HCT116 (cell line): ENCODE measurements at regions not wholly inside any gene's neighbourhood (a gene's known extent, or its start where the extent isn't known, plus 50 kb on each side); places are given as distances from the start of the nearest gene placed in this dataset.

Source experiments
- ATAC-seq: fragments of 200-7000 bp; cut with Tn5 transposase; 2 replicates; pipeline ENCODE4 v1.9.1; 2020; ENCODE audit warnings: mild to moderate bottlenecking, moderate library complexity
- BruUV-seq: library from RNA; stranded (reverse); fragments of 400-500 nt; replicated peaks from 2 replicates; lab custom pipeline; 2021; lab: Mats Ljungman, UMichigan
- CTCF ChIA-PET: fragments of 300-600 bp; sonication (Branson Sonifier 250); formaldehyde crosslinking; loops from one replicate; lab custom pipeline; 2021; ENCODE audit warnings: antibody characterized with exemption; lab: Charles Lee
- POLR2A ChIA-PET: fragments of 300-600, 350-600 bp; sonication (Branson Sonifier 250); formaldehyde crosslinking; loops from one replicate; lab custom pipeline; 2021; ENCODE audit warnings: antibody characterized with exemption; lab: Charles Lee
- RAD21 ChIA-PET, 2 experiments: fragments of 300-600 bp; sonication (Branson Sonifier 250); formaldehyde crosslinking; loops; one replicate each; lab custom pipeline; 2023; ENCODE audit warnings: low total read pairs in 2 of 2; ENCODE audit not compliant: uncharacterized antibody in 2 of 2, unreplicated experiment in 2 of 2, low non-redundant PET in 1 of 2; lab: Charles Lee
- DNase-seq: peaks from one replicate; pipeline ENCODE4 v3.0.0-alpha.2; 2010; ENCODE audit warnings: low read depth, low spot score
- H2AFZ ChIP-seq: fragments of 200-600 bp; shearing (Covaris generic), sonication (generic); 2 replicates; pipeline ENCODE4 v1.6.1; 2017; ENCODE audit warnings: low read depth, mixed run types, mixed read lengths, antibody characterized with exemption, low read length; ENCODE audit not compliant: poor library complexity, severe bottlenecking
- H3K27ac ChIP-seq: 2 replicates; pipeline ENCODE4 v1.5.1; 2012; ENCODE audit warnings: low read depth, low read length
- H3K27me3 ChIP-seq: fragments of 200-600 bp; sonication (generic); 2 replicates; pipeline ENCODE4 v1.6.1; 2016; ENCODE audit warnings: mixed run types, low read length, mixed read lengths; ENCODE audit not compliant: insufficient read depth
- H3K36me3 ChIP-seq, 2 experiments: fragments of 200-500 bp in 1 of 2; fragments of 200-600 bp in 1 of 2; sonication (Bioruptor generic) in 1 of 2; sonication (generic) in 1 of 2; 2 replicates each; pipeline versions ENCODE4 v1.5.1 to v1.6.1; 2014 to 2016; ENCODE audit warnings: low read length in 2 of 2, inconsistent platforms in 1 of 2, mixed read lengths in 1 of 2, mixed run types in 1 of 2; ENCODE audit not compliant: insufficient read depth in 2 of 2, control insufficient read depth in 1 of 2
- H3K4me1 ChIP-seq, 2 experiments: fragments of 200-600 bp in 1 of 2; sonication (generic) in 1 of 2; 2 replicates each; pipeline versions ENCODE4 v1.5.1 to v1.6.1; 2012 to 2017; ENCODE audit warnings: low read length in 2 of 2, inconsistent platforms in 1 of 2, mild to moderate bottlenecking in 1 of 2, mixed read lengths in 1 of 2, mixed run types in 1 of 2, moderate library complexity in 1 of 2; ENCODE audit not compliant: insufficient read depth in 2 of 2, control insufficient read depth in 1 of 2
- H3K4me2 ChIP-seq: fragments of 200-600 bp; sonication (generic); 2 replicates; pipeline ENCODE4 v1.6.1; 2017; ENCODE audit warnings: mixed run types, low read length, mixed read lengths
- H3K4me3 ChIP-seq, 2 experiments: fragments of 200-600 bp in 1 of 2; sonication (generic) in 1 of 2; replicated peaks in 1 of 2; 2 replicates each; pipeline ENCODE4 v1.5.1; 2011 to 2016; ENCODE audit warnings: low read length in 2 of 2, control low read depth in 1 of 2, low read depth in 1 of 2, mild to moderate bottlenecking in 1 of 2, mixed read lengths in 1 of 2, mixed run types in 1 of 2
- H3K79me2 ChIP-seq: fragments of 200-600 bp; sonication (generic); 2 replicates; pipeline ENCODE4 v1.6.1; 2017; ENCODE audit warnings: mild to moderate bottlenecking, mixed run types, low read length, moderate library complexity, mixed read lengths; ENCODE audit not compliant: insufficient read depth
- H3K9ac ChIP-seq: fragments of 200-600 bp; sonication (generic); 2 replicates; pipeline ENCODE4 v1.6.1; 2016; ENCODE audit warnings: low read length, mixed read lengths
- H3K9me2 ChIP-seq: fragments of 200-600 bp; sonication (generic), shearing (Covaris generic); 2 replicates; pipeline ENCODE4 v1.6.1; 2017; ENCODE audit warnings: mixed run types, mild to moderate bottlenecking, moderate library complexity; ENCODE audit not compliant: insufficient read depth
- H3K9me3 ChIP-seq, 2 experiments: fragments of 200-500 bp in 1 of 2; fragments of 200-600 bp in 1 of 2; sonication (Bioruptor generic) in 1 of 2; sonication (generic) in 1 of 2; 2 replicates each; pipeline ENCODE4 v1.6.1; 2014 to 2017; ENCODE audit warnings: low read length in 2 of 2, mixed read lengths in 2 of 2, inconsistent platforms in 1 of 2, low read depth in 1 of 2, mild to moderate bottlenecking in 1 of 2, mixed run types in 1 of 2, moderate library complexity in 1 of 2; ENCODE audit not compliant: control insufficient read depth in 1 of 2, insufficient read depth in 1 of 2
- H4K20me1 ChIP-seq: fragments of 200-600 bp; sonication (generic), shearing (Covaris generic); 2 replicates; pipeline ENCODE4 v1.6.1; 2017; ENCODE audit warnings: mixed run types, mild to moderate bottlenecking, moderate library complexity; ENCODE audit not compliant: insufficient read depth
- CBX3 ChIP-seq: IDR thresholded peaks from 2 replicates; pipeline ENCODE4 v1.6.1; 2012; ENCODE audit warnings: low read depth
- CEBPB ChIP-seq: IDR thresholded peaks from 2 replicates; pipeline ENCODE4 v1.6.1; 2012; ENCODE audit warnings: low read depth
- CTCF ChIP-seq, 3 experiments: fragments of 200-600 bp in 1 of 3; sonication (generic) in 1 of 3; IDR thresholded peaks in 2 of 3; conservative IDR thresholded peaks in 1 of 3; 2 replicates each; pipeline ENCODE4 v1.5.1; 2012 to 2017; ENCODE audit warnings: low read depth in 2 of 3, low read length in 2 of 3, antibody characterized with exemption in 1 of 3, borderline replicate concordance in 1 of 3, control low read depth in 1 of 3, mild to moderate bottlenecking in 1 of 3, mixed read lengths in 1 of 3, mixed run types in 1 of 3, moderate library complexity in 1 of 3; ENCODE audit not compliant: insufficient read depth in 1 of 3
- EGR1 ChIP-seq: IDR thresholded peaks from 2 replicates; pipeline ENCODE4 v1.6.1; 2012; ENCODE audit warnings: low read depth
- ELF1 ChIP-seq: IDR thresholded peaks from 2 replicates; pipeline ENCODE4 v1.6.1; 2012; ENCODE audit warnings: low read depth, borderline replicate concordance
- FOSL1 ChIP-seq: IDR thresholded peaks from 2 replicates; pipeline ENCODE4 v1.6.1; 2012; ENCODE audit warnings: low read depth
- JUND ChIP-seq: IDR thresholded peaks from 2 replicates; pipeline ENCODE4 v1.6.1; 2012
- MAX ChIP-seq: IDR thresholded peaks from 2 replicates; pipeline ENCODE4 v1.6.1; 2012
- POLR2A ChIP-seq: IDR thresholded peaks from 2 replicates; pipeline ENCODE4 v1.7.0; 2011; ENCODE audit warnings: borderline replicate concordance; ENCODE audit not compliant: insufficient read depth, insufficient read length; ENCODE audit errors: extremely low read depth
- POLR2AphosphoS5 ChIP-seq: IDR thresholded peaks from 2 replicates; pipeline ENCODE4 v1.6.1; 2011; ENCODE audit warnings: mild to moderate bottlenecking, low read depth, low read length, moderate library complexity
- SIN3A ChIP-seq: IDR thresholded peaks from 2 replicates; pipeline ENCODE4 v1.6.1; 2012; ENCODE audit warnings: low read depth
- SP1 ChIP-seq: IDR thresholded peaks from 2 replicates; pipeline ENCODE4 v1.6.1; 2012; ENCODE audit warnings: low read depth
- SRF ChIP-seq: IDR thresholded peaks from 2 replicates; pipeline ENCODE4 v1.6.1; 2012; ENCODE audit warnings: low read depth
- YY1 ChIP-seq: IDR thresholded peaks from 2 replicates; pipeline ENCODE4 v1.6.1; 2011; ENCODE audit warnings: low read length, low read depth, moderate library complexity, mild to moderate bottlenecking; ENCODE audit not compliant: insufficient replicate concordance; ENCODE audit errors: extremely low read depth
- ZBTB33 ChIP-seq: IDR thresholded peaks from 2 replicates; pipeline ENCODE4 v1.6.1; 2011; ENCODE audit warnings: mild to moderate bottlenecking, low read length, moderate library complexity; ENCODE audit not compliant: insufficient replicate concordance; ENCODE audit errors: extremely low read depth
- ZFX ChIP-seq: fragments of 450-650 bp; IDR thresholded peaks from 2 replicates; pipeline ENCODE4 v1.6.1; 2017
- ZNF274 ChIP-seq: fragments of 200-500 bp; sonication (Bioruptor generic); IDR thresholded peaks from 2 replicates; pipeline ENCODE4 v1.6.1; 2014; ENCODE audit warnings: mild to moderate bottlenecking, low read depth, low read length, inconsistent platforms
- intact Hi-C: fragments of 100-400 bp; cut with micrococcal nuclease; formaldehyde crosslinking; loops from 2 replicates; pipeline ENCODE4 v1.10.0; 2022
- TF ChIP-seq, protein P1 (sequence below): IDR thresholded peaks from 2 replicates; pipeline ENCODE4 v1.6.1; 2012; ENCODE audit warnings: low read depth
- TF ChIP-seq, protein P2 (sequence below): IDR thresholded peaks from 2 replicates; pipeline ENCODE4 v1.6.1; 2012

DNA sequence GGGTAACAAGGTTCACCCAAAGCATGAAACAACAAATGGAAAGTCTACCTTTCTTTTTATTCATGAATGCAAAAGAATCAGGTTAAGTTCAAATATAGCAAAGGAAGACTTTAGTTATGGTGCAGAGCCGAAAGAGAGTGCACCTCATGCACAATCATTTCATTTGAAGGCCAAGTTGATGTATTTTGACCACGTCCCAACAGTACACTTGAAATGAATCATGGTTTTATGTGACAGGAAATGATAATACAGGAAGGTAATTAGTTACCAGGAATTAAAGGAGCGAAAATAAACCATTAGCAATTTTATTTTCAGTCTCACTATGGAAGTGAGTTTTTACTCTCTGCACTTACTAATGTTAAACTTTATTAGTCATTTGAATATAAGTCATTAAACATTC is 281.2 kb upstream of the DIAPH2 start (continued):
- TF ChIP-seq, protein P1, sequence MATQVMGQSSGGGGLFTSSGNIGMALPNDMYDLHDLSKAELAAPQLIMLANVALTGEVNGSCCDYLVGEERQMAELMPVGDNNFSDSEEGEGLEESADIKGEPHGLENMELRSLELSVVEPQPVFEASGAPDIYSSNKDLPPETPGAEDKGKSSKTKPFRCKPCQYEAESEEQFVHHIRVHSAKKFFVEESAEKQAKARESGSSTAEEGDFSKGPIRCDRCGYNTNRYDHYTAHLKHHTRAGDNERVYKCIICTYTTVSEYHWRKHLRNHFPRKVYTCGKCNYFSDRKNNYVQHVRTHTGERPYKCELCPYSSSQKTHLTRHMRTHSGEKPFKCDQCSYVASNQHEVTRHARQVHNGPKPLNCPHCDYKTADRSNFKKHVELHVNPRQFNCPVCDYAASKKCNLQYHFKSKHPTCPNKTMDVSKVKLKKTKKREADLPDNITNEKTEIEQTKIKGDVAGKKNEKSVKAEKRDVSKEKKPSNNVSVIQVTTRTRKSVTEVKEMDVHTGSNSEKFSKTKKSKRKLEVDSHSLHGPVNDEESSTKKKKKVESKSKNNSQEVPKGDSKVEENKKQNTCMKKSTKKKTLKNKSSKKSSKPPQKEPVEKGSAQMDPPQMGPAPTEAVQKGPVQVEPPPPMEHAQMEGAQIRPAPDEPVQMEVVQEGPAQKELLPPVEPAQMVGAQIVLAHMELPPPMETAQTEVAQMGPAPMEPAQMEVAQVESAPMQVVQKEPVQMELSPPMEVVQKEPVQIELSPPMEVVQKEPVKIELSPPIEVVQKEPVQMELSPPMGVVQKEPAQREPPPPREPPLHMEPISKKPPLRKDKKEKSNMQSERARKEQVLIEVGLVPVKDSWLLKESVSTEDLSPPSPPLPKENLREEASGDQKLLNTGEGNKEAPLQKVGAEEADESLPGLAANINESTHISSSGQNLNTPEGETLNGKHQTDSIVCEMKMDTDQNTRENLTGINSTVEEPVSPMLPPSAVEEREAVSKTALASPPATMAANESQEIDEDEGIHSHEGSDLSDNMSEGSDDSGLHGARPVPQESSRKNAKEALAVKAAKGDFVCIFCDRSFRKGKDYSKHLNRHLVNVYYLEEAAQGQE: no peak
- no peak for TF ChIP-seq JUND
- TF ChIP-seq FOSL1: no peak
- no peak for TF ChIP-seq ZNF274
- TF ChIP-seq, all 23 proteins: peak for 0

DNA sequence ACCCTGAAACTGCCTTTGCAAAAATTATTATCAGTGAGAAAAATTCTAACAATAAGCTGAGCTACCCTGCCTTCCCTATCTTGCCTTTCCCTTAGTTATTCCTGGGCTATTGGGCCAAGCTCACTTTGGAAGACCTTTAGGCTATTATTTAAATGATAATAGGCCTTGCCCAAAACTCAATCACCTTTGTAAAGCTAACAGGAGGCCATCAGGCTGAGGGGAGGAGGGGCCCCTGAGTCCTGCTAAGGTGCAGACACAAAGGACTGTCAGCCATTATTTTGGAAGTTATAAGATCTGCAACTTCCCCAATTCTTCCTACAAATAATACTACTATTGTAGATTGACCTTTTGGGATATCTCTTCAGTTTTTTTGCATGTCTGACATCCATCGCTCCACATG is 278.8 kb upstream of the DIAPH2 start:
- ATAC-seq: no peak
- no peak for DNase-seq
- Histone ChIP-seq H3K79me2 (no peaks in the 10 kb centered on the region), H3K9me3 (no peaks in the 10 kb centered on the region), H3K36me3 (no peaks in the 10 kb centered on the region), H3K4me3 (no peak overlapping the region), H3K4me2 (no peak overlapping the region), H3K27ac (no peak overlapping the region), H3K9me2 (no peaks in the 10 kb centered on the region), H3K27me3 (no peaks in the 10 kb centered on the region), H3K9ac (no peak overlapping the region), H3K4me1 (no peaks in the 10 kb centered on the region), H2AFZ (no peak overlapping the region), H4K20me1 (no peaks in the 10 kb centered on the region)
- ChIA-PET POLR2A (no interaction called here), CTCF (no interaction called here), RAD21 (no interaction called here)
- intact Hi-C loops: no loop called here
- TF ChIP-seq POLR2A: no peak
- no peak for TF ChIP-seq JUND
- no peak for TF ChIP-seq SRF
- TF ChIP-seq SIN3A: no peak
- no peak for TF ChIP-seq YY1
- TF ChIP-seq, protein P2, sequence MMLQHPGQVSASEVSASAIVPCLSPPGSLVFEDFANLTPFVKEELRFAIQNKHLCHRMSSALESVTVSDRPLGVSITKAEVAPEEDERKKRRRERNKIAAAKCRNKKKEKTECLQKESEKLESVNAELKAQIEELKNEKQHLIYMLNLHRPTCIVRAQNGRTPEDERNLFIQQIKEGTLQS: no peak
- TF ChIP-seq ZBTB33: no peak
- TF ChIP-seq CBX3: no peak
- TF ChIP-seq POLR2AphosphoS5: no peak
- no peak for TF ChIP-seq ZFX
- TF ChIP-seq SP1: no peak
- TF ChIP-seq CTCF (IDR thresholded peaks at IDR 0.05 in 2 of 3, conservative IDR thresholded peaks at IDR 0.05 in 1 of 3; ENCODE audit: borderline replicate concordance in 1 of 3, insufficient read depth in 1 of 3, low read depth in 2 of 3, low read length in 2 of 3): no peak
- TF ChIP-seq MAX: no peak
- TF ChIP-seq ZNF274: no peak
- no peak for TF ChIP-seq EGR1
- TF ChIP-seq ELF1: no peak
- no peak for TF ChIP-seq CEBPB
- no peak for TF ChIP-seq FOSL1
- BruUV-seq: no TSS peak
